H1 (cell line): ENCODE measurements at regions not wholly inside any gene's neighbourhood (a gene's known extent, or its start where the extent isn't known, plus 50 kb on each side); places are given as distances from the start of the nearest gene placed in this dataset.

Source experiments
- ASH2L ChIP-seq: fragments of 200-600, 300-600 bp; sonication (generic); IDR thresholded peaks from one replicate; pipeline ENCODE4 v1.7.1; 2017; ENCODE audit warnings: low read length
- CEBPB ChIP-seq: IDR thresholded peaks from 2 replicates; pipeline ENCODE4 v1.6.1; 2012; ENCODE audit warnings: low read depth, low read length
- CHD2 ChIP-seq: IDR thresholded peaks from 2 replicates; pipeline ENCODE4 v1.6.1; 2012; ENCODE audit warnings: low read length, improper control_type of control experiment
- E2F6 ChIP-seq: IDR thresholded peaks from 2 replicates; pipeline ENCODE4 v1.6.1; 2012; ENCODE audit warnings: inconsistent platforms
- GABPA ChIP-seq: IDR thresholded peaks from 2 replicates; pipeline ENCODE4 v1.6.1; 2011; ENCODE audit warnings: mild to moderate bottlenecking, low read length, moderate library complexity, borderline replicate concordance; ENCODE audit not compliant: insufficient read depth
- JUN ChIP-seq: IDR thresholded peaks from 2 replicates; pipeline ENCODE4 v1.6.1; 2011; ENCODE audit warnings: low read depth, mild to moderate bottlenecking, improper control_type of control experiment, low read length
- KDM1A ChIP-seq: fragments of 200-600, 300-600 bp; sonication (generic); IDR thresholded peaks from 2 replicates; pipeline ENCODE4 v1.7.1; 2016; ENCODE audit warnings: mild to moderate bottlenecking, low read length, borderline replicate concordance
- PHF8 ChIP-seq: fragments of 200-600 bp; sonication (generic); conservative IDR thresholded peaks from 2 replicates; pipeline ENCODE4 v1.7.1; 2012; ENCODE audit warnings: low read depth, mild to moderate bottlenecking, inconsistent platforms, low read length, moderate library complexity
- SIN3A ChIP-seq, 2 experiments: IDR thresholded peaks in 1 of 2; conservative IDR thresholded peaks in 1 of 2; 2 replicates each; pipeline ENCODE4 v1.6.1; 2011 to 2012; ENCODE audit warnings: low read length in 2 of 2, improper control_type of control experiment in 1 of 2, low read depth in 1 of 2, mild to moderate bottlenecking in 1 of 2
- TF ChIP-seq, protein P1 (sequence below): fragments of 300-600 bp; sonication (generic); IDR thresholded peaks from 2 replicates; pipeline ENCODE4 v1.7.1; 2012; ENCODE audit warnings: low read length, moderate library complexity, mild to moderate bottlenecking, inconsistent platforms; ENCODE audit not compliant: insufficient replicate concordance
- TF ChIP-seq, protein P2 (sequence below): IDR thresholded peaks from 2 replicates; pipeline ENCODE4 v1.6.1; 2011; ENCODE audit warnings: low read depth, mild to moderate bottlenecking, low read length; ENCODE audit not compliant: insufficient read depth

- TF ChIP-seq, protein P1, sequence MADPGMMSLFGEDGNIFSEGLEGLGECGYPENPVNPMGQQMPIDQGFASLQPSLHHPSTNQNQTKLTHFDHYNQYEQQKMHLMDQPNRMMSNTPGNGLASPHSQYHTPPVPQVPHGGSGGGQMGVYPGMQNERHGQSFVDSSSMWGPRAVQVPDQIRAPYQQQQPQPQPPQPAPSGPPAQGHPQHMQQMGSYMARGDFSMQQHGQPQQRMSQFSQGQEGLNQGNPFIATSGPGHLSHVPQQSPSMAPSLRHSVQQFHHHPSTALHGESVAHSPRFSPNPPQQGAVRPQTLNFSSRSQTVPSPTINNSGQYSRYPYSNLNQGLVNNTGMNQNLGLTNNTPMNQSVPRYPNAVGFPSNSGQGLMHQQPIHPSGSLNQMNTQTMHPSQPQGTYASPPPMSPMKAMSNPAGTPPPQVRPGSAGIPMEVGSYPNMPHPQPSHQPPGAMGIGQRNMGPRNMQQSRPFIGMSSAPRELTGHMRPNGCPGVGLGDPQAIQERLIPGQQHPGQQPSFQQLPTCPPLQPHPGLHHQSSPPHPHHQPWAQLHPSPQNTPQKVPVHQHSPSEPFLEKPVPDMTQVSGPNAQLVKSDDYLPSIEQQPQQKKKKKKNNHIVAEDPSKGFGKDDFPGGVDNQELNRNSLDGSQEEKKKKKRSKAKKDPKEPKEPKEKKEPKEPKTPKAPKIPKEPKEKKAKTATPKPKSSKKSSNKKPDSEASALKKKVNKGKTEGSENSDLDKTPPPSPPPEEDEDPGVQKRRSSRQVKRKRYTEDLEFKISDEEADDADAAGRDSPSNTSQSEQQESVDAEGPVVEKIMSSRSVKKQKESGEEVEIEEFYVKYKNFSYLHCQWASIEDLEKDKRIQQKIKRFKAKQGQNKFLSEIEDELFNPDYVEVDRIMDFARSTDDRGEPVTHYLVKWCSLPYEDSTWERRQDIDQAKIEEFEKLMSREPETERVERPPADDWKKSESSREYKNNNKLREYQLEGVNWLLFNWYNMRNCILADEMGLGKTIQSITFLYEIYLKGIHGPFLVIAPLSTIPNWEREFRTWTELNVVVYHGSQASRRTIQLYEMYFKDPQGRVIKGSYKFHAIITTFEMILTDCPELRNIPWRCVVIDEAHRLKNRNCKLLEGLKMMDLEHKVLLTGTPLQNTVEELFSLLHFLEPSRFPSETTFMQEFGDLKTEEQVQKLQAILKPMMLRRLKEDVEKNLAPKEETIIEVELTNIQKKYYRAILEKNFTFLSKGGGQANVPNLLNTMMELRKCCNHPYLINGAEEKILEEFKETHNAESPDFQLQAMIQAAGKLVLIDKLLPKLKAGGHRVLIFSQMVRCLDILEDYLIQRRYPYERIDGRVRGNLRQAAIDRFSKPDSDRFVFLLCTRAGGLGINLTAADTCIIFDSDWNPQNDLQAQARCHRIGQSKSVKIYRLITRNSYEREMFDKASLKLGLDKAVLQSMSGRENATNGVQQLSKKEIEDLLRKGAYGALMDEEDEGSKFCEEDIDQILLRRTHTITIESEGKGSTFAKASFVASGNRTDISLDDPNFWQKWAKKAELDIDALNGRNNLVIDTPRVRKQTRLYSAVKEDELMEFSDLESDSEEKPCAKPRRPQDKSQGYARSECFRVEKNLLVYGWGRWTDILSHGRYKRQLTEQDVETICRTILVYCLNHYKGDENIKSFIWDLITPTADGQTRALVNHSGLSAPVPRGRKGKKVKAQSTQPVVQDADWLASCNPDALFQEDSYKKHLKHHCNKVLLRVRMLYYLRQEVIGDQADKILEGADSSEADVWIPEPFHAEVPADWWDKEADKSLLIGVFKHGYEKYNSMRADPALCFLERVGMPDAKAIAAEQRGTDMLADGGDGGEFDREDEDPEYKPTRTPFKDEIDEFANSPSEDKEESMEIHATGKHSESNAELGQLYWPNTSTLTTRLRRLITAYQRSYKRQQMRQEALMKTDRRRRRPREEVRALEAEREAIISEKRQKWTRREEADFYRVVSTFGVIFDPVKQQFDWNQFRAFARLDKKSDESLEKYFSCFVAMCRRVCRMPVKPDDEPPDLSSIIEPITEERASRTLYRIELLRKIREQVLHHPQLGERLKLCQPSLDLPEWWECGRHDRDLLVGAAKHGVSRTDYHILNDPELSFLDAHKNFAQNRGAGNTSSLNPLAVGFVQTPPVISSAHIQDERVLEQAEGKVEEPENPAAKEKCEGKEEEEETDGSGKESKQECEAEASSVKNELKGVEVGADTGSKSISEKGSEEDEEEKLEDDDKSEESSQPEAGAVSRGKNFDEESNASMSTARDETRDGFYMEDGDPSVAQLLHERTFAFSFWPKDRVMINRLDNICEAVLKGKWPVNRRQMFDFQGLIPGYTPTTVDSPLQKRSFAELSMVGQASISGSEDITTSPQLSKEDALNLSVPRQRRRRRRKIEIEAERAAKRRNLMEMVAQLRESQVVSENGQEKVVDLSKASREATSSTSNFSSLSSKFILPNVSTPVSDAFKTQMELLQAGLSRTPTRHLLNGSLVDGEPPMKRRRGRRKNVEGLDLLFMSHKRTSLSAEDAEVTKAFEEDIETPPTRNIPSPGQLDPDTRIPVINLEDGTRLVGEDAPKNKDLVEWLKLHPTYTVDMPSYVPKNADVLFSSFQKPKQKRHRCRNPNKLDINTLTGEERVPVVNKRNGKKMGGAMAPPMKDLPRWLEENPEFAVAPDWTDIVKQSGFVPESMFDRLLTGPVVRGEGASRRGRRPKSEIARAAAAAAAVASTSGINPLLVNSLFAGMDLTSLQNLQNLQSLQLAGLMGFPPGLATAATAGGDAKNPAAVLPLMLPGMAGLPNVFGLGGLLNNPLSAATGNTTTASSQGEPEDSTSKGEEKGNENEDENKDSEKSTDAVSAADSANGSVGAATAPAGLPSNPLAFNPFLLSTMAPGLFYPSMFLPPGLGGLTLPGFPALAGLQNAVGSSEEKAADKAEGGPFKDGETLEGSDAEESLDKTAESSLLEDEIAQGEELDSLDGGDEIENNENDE = no peak
- TF ChIP-seq E2F6 = no peak
- no peak for TF ChIP-seq JUN
- no peak for TF ChIP-seq KDM1A
- TF ChIP-seq, protein P2, sequence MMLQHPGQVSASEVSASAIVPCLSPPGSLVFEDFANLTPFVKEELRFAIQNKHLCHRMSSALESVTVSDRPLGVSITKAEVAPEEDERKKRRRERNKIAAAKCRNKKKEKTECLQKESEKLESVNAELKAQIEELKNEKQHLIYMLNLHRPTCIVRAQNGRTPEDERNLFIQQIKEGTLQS = no peak
- TF ChIP-seq PHF8 = no peak
- no peak for TF ChIP-seq GABPA
- TF ChIP-seq CEBPB = no peak
- no peak for TF ChIP-seq CHD2
- no peak for TF ChIP-seq ASH2L
- no peak for TF ChIP-seq SIN3A (conservative IDR thresholded peaks at IDR 0.05 in 1 of 2, IDR thresholded peaks at IDR 0.05 in 1 of 2; ENCODE audit: low read depth in 1 of 2, low read length in 2 of 2)
- TF ChIP-seq, all 59 proteins: peak for 0
Observed at GRCh38 chr10:89829887-89830269, 128.5 kb downstream of the KIF20B start (continued).
